ENCODE measurements at regions not wholly inside any gene's neighbourhood (a gene's known extent, or its start where the extent isn't known, plus 50 kb on each side); places are given as distances from the start of the nearest gene placed in this dataset.

DNA sequence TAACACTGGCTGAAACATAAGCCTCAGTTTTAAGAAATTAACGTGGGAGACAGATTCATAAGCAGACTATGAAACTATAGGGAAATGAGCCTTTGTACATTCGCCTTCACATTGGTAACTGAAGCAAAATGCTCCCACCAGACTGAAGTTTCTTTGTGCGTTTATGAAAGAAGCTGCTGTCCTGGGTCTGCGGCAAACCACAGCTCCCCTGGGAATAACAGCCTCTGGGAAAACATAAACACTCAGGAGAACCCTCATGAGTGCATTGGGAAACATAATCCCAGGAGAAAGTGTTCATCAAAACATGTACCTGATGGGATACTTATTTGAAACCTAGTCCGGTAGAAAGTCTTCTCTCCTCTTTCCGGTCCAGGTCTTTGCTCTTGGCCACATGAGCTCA, 193.1 kb upstream of the LARGE1 start:
- CTCF ChIA-PET = no interaction called here
- ATAC-seq = no peak
- H3K4me3 Mint-ChIP-seq = no peak overlapping the region
- POLR2A ChIA-PET = interaction anchor here (0.6 kb wide), 1 partner anchor 31 kb away, joined by 3 read pairs; no protein-coding TSS in a partner anchor
- no peaks in the 10 kb centered on the region for H3K36me3 Mint-ChIP-seq (ENCODE audit: low read depth)
- H3K27me3 Mint-ChIP-seq (ENCODE audit: low read depth) = no peaks in the 10 kb centered on the region
- H3K9me3 Mint-ChIP-seq (ENCODE audit: insufficient read depth) = peaks cover 8% of the 10 kb centered on the region
- H3K4me1 Mint-ChIP-seq (ENCODE audit: low read depth) = no peaks in the 10 kb centered on the region
- DNase-seq = no peak
- H3K27ac Mint-ChIP-seq = no peak overlapping the region

GRCh38 chr22:34114406-34114805, 194.1 kb upstream of the LARGE1 start:
- POLR2A ChIA-PET = no interaction called here
- peaks cover 8% of the 10 kb centered on the region for H3K9me3 Mint-ChIP-seq (ENCODE audit: insufficient read depth)
- no peak overlapping the region for H3K27ac Mint-ChIP-seq
- no peaks in the 10 kb centered on the region for H3K36me3 Mint-ChIP-seq (ENCODE audit: low read depth)
- no peak overlapping the region for H3K4me3 Mint-ChIP-seq
- DNase-seq = no peak
- no peaks in the 10 kb centered on the region for H3K27me3 Mint-ChIP-seq (ENCODE audit: low read depth)
- CTCF ChIA-PET = no interaction called here
- H3K4me1 Mint-ChIP-seq (ENCODE audit: low read depth) = no peaks in the 10 kb centered on the region
- ATAC-seq = no peak

- ChIA-PET POLR2A (no interaction called here), CTCF (no interaction called here)
- no peaks in the 10 kb centered on the region for H3K4me1 Mint-ChIP-seq (ENCODE audit: low read depth)
- H3K27ac Mint-ChIP-seq = no peak overlapping the region
- no peak for DNase-seq
- H3K27me3 Mint-ChIP-seq (ENCODE audit: low read depth) = no peaks in the 10 kb centered on the region
- no peak for ATAC-seq
- peaks cover 8% of the 10 kb centered on the region for H3K9me3 Mint-ChIP-seq (ENCODE audit: insufficient read depth)
- H3K36me3 Mint-ChIP-seq (ENCODE audit: low read depth) = no peaks in the 10 kb centered on the region
- H3K4me3 Mint-ChIP-seq = no peak overlapping the region
These were observed 195.4 kb upstream of the LARGE1 start for GRCh38 chr22:34115722-34116121.

DNA sequence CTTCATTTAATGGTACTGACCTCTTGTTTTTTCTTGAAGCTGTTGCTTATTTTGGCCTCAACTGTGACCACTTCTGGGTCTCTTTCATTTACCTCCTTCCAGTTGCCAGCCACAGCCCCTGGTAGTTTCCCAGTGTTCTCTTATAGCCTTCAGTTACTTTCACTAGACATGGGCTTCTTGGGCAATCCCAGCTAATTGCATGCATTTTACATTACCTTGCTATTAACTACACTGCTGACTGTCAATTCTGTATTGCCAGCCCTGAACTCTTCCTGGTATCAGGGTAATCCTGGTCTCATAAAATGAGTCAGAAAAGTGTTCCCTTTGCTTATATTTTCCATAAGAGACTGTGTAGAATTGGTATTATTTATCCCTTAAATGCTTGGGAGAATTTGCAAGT, 195.8 kb upstream of the LARGE1 start:
- ChIA-PET POLR2A (no interaction called here), CTCF (no interaction called here)
- ATAC-seq = no peak
- Mint-ChIP-seq H3K4me3 (no peak overlapping the region), H3K27me3 (ENCODE audit: low read depth) (no peaks in the 10 kb centered on the region), H3K27ac (no peak overlapping the region), H3K9me3 (ENCODE audit: insufficient read depth) (peaks cover 8% of the 10 kb centered on the region), H3K4me1 (ENCODE audit: low read depth) (no peaks in the 10 kb centered on the region), H3K36me3 (ENCODE audit: low read depth) (no peaks in the 10 kb centered on the region)
- DNase-seq = no peak

DNA sequence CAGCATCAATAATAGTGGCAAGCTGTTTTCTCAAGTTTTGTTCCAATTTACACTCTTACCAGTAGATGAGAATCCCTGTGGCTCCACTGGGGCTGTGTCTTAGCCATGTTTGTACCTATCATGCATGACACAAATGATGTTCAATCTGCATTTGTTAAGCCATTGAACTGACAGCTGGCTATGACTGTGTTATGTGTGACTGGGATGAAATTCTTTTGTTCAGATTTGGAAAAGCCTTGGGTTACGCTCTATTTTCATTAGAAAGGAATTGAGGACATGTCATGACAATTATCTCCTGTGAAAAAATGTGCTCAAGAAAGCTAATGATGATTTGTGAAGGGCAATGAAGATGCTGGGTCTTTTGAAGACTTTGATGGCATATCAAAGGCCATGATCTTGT, 201.8 kb upstream of the LARGE1 start:
- no peaks in the 10 kb centered on the region for H3K36me3 Mint-ChIP-seq (ENCODE audit: low read depth)
- DNase-seq (no peak), ATAC-seq (no peak)
- H3K4me3 Mint-ChIP-seq = no peak overlapping the region
- ChIA-PET CTCF (no interaction called here), POLR2A (no interaction called here)
- H3K27ac Mint-ChIP-seq = no peak overlapping the region
- H3K9me3 Mint-ChIP-seq (ENCODE audit: insufficient read depth) = peaks cover 3% of the 10 kb centered on the region
- H3K4me1 Mint-ChIP-seq (ENCODE audit: low read depth) = no peaks in the 10 kb centered on the region
- no peaks in the 10 kb centered on the region for H3K27me3 Mint-ChIP-seq (ENCODE audit: low read depth)

GRCh38 chr22:34129691-34130486, 209.6 kb upstream of the LARGE1 start:
- CTCF ChIA-PET = no interaction called here
- Mint-ChIP-seq H3K27me3 (ENCODE audit: low read depth) (no peaks in the 10 kb centered on the region), H3K4me3 (no peak overlapping the region), H3K9me3 (ENCODE audit: insufficient read depth) (peaks cover 4% of the 10 kb centered on the region), H3K36me3 (ENCODE audit: low read depth) (no peaks in the 10 kb centered on the region), H3K4me1 (ENCODE audit: low read depth) (no peaks in the 10 kb centered on the region), H3K27ac (no peak overlapping the region)
- POLR2A ChIA-PET = no interaction called here
- DNase-seq (no peak), ATAC-seq (no peak)

DNA sequence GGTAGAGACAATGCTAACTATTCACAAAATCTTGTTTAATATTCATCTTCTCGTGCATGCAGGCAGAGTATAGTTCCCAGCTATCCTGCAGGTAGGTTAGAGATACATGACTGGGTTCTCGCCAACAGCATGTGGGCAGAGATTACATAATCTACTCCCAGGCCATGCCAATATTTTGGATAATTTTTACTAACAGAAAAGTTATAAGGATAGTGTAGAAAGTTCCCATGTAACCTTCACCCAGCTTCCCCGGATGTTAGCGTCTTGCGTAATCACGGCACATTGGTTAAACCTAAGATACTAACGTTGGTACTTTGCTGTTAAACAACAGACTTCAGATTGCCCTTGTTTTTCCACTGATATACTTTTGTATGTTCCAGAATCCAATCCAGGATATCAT, 215.5 kb upstream of the LARGE1 start:
- H3K27me3 Mint-ChIP-seq (ENCODE audit: low read depth) = no peaks in the 10 kb centered on the region
- peaks cover 12% of the 10 kb centered on the region for H3K9me3 Mint-ChIP-seq (ENCODE audit: insufficient read depth)
- POLR2A ChIA-PET = no interaction called here
- ATAC-seq (no peak), DNase-seq (no peak)
- CTCF ChIA-PET = no interaction called here
- no peak overlapping the region for H3K27ac Mint-ChIP-seq
- H3K4me1 Mint-ChIP-seq (ENCODE audit: low read depth) = no peaks in the 10 kb centered on the region
- H3K36me3 Mint-ChIP-seq (ENCODE audit: low read depth) = no peaks in the 10 kb centered on the region
- H3K4me3 Mint-ChIP-seq = no peak overlapping the region

DNA sequence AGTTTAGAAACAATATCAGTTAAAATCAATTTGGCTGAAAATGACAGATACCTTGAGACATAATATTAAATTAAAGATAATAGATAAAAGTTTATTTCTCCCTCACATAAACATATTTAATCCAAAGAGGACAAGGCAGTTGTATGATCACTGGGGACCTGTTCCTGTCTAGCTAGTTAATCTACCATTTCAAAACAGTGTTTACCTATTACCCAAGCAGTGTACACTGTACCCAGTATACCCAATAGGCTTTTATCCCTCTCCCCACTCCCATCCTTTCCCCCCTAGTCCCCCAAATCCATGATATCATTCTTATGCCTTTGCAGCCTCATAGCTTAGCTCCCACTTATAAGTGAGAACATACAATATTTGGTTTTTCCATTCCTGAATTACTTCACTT, 229.7 kb upstream of the LARGE1 start:
- ChIA-PET POLR2A (no interaction called here), CTCF (no interaction called here)
- DNase-seq = no peak
- no peak for ATAC-seq
- Mint-ChIP-seq H3K9me3 (ENCODE audit: insufficient read depth) (peaks cover 11% of the 10 kb centered on the region), H3K27ac (no peak overlapping the region), H3K4me3 (no peak overlapping the region), H3K27me3 (ENCODE audit: low read depth) (no peaks in the 10 kb centered on the region), H3K36me3 (ENCODE audit: low read depth) (no peaks in the 10 kb centered on the region), H3K4me1 (ENCODE audit: low read depth) (no peaks in the 10 kb centered on the region)

DNA sequence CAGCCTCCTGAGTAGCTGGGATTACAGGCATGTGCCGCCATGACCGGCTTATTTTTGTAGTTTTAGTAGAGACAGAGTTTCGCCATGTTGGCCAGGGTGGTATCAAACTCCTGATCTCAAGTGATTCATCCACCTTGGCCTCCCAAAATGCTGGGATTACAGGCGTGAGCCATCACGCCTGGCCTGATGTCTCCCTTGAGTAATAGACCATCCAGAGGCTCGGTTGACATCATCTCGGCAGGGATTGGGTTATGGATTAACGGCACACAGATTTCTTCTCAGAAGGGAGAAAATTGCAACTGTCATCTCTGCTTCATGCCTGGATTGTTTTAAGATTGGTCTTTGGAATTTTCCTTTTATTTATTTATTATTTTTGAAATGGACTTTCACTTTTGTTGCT, 239.2 kb upstream of the LARGE1 start:
- no peak overlapping the region for H3K27ac Mint-ChIP-seq
- no peaks in the 10 kb centered on the region for H3K4me1 Mint-ChIP-seq (ENCODE audit: low read depth)
- no peaks in the 10 kb centered on the region for H3K36me3 Mint-ChIP-seq (ENCODE audit: low read depth)
- DNase-seq (no peak), ATAC-seq (no peak)
- POLR2A ChIA-PET = no interaction called here
- H3K4me3 Mint-ChIP-seq = no peak overlapping the region
- H3K9me3 Mint-ChIP-seq (ENCODE audit: insufficient read depth) = peaks cover 8% of the 10 kb centered on the region
- H3K27me3 Mint-ChIP-seq (ENCODE audit: low read depth) = no peaks in the 10 kb centered on the region
- CTCF ChIA-PET = no interaction called here

DNA sequence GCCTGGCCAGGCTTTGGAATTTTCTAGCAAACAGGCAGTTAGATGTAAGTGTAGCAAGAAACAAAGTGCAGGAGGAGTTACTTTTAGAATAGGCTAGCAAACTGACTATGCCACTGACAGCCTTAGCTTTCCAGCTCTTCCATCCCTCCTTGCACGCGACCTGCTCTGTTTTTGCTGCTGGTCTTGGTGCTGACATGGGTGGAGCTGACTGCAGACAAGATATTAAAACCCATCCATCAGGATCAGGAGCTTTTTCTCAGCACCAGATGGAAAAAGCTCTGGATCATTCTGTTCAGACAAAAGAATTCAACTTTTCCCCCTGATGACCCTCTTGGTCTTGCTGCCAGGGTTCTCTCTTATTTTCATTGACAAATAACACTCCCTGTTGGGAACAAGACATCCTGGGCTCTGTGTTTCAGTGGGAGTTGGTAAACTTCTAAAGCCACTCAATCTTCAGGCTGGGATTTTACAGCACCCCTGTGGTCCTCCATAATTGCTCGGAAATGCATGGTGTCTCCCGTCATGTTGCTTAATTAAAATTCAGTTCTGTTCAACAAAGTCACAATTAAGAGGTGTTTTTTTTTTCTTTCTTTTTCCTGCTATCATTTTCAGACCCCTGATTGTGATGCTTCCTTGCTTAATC, 240.0 kb upstream of the LARGE1 start:
- ATAC-seq (no peak), DNase-seq (no peak)
- no peaks in the 10 kb centered on the region for H3K27me3 Mint-ChIP-seq (ENCODE audit: low read depth)
- POLR2A ChIA-PET = no interaction called here
- H3K4me3 Mint-ChIP-seq = no peak overlapping the region
- no peaks in the 10 kb centered on the region for H3K36me3 Mint-ChIP-seq (ENCODE audit: low read depth)
- no peaks in the 10 kb centered on the region for H3K4me1 Mint-ChIP-seq (ENCODE audit: low read depth)
- no peak overlapping the region for H3K27ac Mint-ChIP-seq
- no peaks in the 10 kb centered on the region for H3K9me3 Mint-ChIP-seq (ENCODE audit: insufficient read depth)
- CTCF ChIA-PET = no interaction called here

DNA sequence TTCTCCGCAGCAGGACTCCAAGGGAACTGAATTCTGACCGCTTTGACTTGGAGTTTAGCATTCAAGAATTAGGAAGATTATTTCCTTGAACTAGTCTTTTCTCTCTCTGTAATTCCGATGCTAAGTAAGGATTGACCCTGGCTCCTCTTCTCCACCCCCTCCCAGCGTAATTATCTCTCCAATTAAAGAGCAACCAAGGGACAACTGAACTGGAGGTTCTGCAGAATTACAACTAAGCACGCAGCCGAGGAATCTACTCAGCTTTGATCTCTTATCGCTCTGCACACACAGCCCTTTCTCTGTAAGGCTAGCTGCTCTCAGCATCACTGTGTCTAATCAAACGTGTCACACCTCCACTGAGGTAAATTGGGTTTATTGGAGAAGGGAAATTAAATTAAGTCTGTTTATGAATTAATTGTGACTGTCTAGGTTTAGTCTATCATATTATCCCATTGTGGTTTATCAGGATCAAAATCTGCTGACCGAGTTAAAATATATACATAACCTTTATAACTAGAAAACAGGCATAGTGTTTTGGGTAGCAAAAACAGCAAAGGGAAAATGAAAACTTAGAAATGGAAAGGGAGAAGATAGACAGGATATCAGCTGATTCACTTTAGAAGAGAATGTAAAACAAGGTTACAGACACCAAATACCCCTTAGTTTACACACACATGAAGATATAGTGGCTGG, 241.3 kb upstream of the LARGE1 start:
- Mint-ChIP-seq H3K27ac (no peak overlapping the region), H3K36me3 (ENCODE audit: low read depth) (no peaks in the 10 kb centered on the region), H3K4me1 (ENCODE audit: low read depth) (no peaks in the 10 kb centered on the region), H3K9me3 (ENCODE audit: insufficient read depth) (peaks cover under 1% of the 10 kb centered on the region), H3K27me3 (ENCODE audit: low read depth) (no peaks in the 10 kb centered on the region), H3K4me3 (no peak overlapping the region)
- DNase-seq = no peak
- ChIA-PET CTCF (no interaction called here), POLR2A (no interaction called here)
- no peak for ATAC-seq

- Mint-ChIP-seq H3K4me1 (ENCODE audit: low read depth) (no peaks in the 10 kb centered on the region), H3K27me3 (ENCODE audit: low read depth) (no peaks in the 10 kb centered on the region), H3K4me3 (no peak overlapping the region), H3K9me3 (ENCODE audit: insufficient read depth) (no peaks in the 10 kb centered on the region), H3K36me3 (ENCODE audit: low read depth) (no peaks in the 10 kb centered on the region), H3K27ac (no peak overlapping the region)
- CTCF ChIA-PET = no interaction called here
- POLR2A ChIA-PET = no interaction called here
- no peak for ATAC-seq
- DNase-seq = no peak
These were observed 278.7 kb upstream of the LARGE1 start for GRCh38 chr22:34198976-34199375.

Measured in activated CD8-positive, alpha-beta T cell treated with anti-CD3 and anti-CD28 coated beads, Interleukin-2, amount 10 ng/mL, durations not matched to agents 7 days and 5 days (primary cell).